GM19468 (cell line): ENCODE measurements at regions not wholly inside any gene's neighbourhood (a gene's known extent, or its start where the extent isn't known, plus 50 kb on each side); places are given as distances from the start of the nearest gene placed in this dataset.

Source experiments
- ATAC-seq: cut with Tn5 transposase; IDR thresholded peaks from one replicate; pipeline ENCODE4 v1.9.1; 2021; ENCODE audit warnings: mild to moderate bottlenecking, moderate library complexity, moderate number of reproducible peaks; ENCODE audit not compliant: unreplicated experiment; ENCODE audit errors: extremely low read depth

GRCh38 chr9:81141961-81142360, 547.4 kb downstream of the TLE1 start:
- no peak for ATAC-seq

- ATAC-seq, result no peak
These were observed 551.3 kb downstream of the TLE1 start for GRCh38 chr9:81137976-81138568.

- no peak for ATAC-seq
These were observed 556.6 kb downstream of the TLE1 start for GRCh38 chr9:81132796-81133195.

- no peak for ATAC-seq
These were observed 557.0 kb downstream of the TLE1 start for GRCh38 chr9:81132318-81132717.

- ATAC-seq, result no peak
These were observed 560.6 kb downstream of the TLE1 start for GRCh38 chr9:81128701-81129100.

GRCh38 chr9:81125446-81126092, 563.8 kb downstream of the TLE1 start:
- ATAC-seq, result no peak

GRCh38 chr9:81123526-81123925, 565.8 kb downstream of the TLE1 start:
- no peak for ATAC-seq

- ATAC-seq, result no peak
These were observed 566.6 kb downstream of the TLE1 start for GRCh38 chr9:81122749-81123148.

- no peak for ATAC-seq
These were observed 569.8 kb downstream of the TLE1 start for GRCh38 chr9:81119591-81119990.

- ATAC-seq, result no peak
These were observed 570.9 kb downstream of the TLE1 start for GRCh38 chr9:81118416-81118815.

GRCh38 chr9:81116340-81117137, 572.8 kb downstream of the TLE1 start:
- ATAC-seq, result no peak

- ATAC-seq, result no peak
These were observed 575.8 kb downstream of the TLE1 start for GRCh38 chr9:81113453-81114124.

GRCh38 chr9:81112627-81113452, 576.5 kb downstream of the TLE1 start:
- no peak for ATAC-seq

GRCh38 chr9:81108821-81109220, 580.5 kb downstream of the TLE1 start:
- no peak for ATAC-seq

- ATAC-seq, result no peak
These were observed 581.0 kb downstream of the TLE1 start for GRCh38 chr9:81108391-81108790.

- ATAC-seq, result no peak
These were observed 585.5 kb downstream of the TLE1 start for GRCh38 chr9:81103597-81104471.

GRCh38 chr9:81097131-81097847, 592.1 kb downstream of the TLE1 start:
- no peak for ATAC-seq

GRCh38 chr9:81096625-81097024, 592.7 kb downstream of the TLE1 start:
- ATAC-seq, result no peak
